NB4 (cell line): ENCODE measurements at regions not wholly inside any gene's neighbourhood (a gene's known extent, or its start where the extent isn't known, plus 50 kb on each side); places are given as distances from the start of the nearest gene placed in this dataset.

ENCODE experiments used
- CTCF ChIP-seq: IDR thresholded peaks from one replicate; pipeline ENCODE4 v1.5.1; 2012; ENCODE audit warnings: low read depth, low read length
- MAX ChIP-seq: IDR thresholded peaks from 2 replicates; pipeline ENCODE4 v1.6.1; 2011; ENCODE audit warnings: low read depth, low read length
- MYC ChIP-seq: IDR thresholded peaks from 2 replicates; pipeline ENCODE4 v1.6.1; 2011; ENCODE audit warnings: low read depth, low read length
- POLR2A ChIP-seq: IDR thresholded peaks from 2 replicates; pipeline ENCODE4 v1.6.1; 2011; ENCODE audit warnings: mild to moderate bottlenecking; ENCODE audit not compliant: insufficient read length; ENCODE audit errors: extremely low read depth

- TF ChIP-seq CTCF, result no peak
- TF ChIP-seq POLR2A, result no peak
- TF ChIP-seq MAX, result no peak
- no peak for TF ChIP-seq MYC
These were observed 587.3 kb upstream of the UBE2E2 start for GRCh38 chr3:22615790-22616189.
